ENCODE measurements at regions not wholly inside any gene's neighbourhood (a gene's known extent, or its start where the extent isn't known, plus 50 kb on each side); places are given as distances from the start of the nearest gene placed in this dataset.

DNA sequence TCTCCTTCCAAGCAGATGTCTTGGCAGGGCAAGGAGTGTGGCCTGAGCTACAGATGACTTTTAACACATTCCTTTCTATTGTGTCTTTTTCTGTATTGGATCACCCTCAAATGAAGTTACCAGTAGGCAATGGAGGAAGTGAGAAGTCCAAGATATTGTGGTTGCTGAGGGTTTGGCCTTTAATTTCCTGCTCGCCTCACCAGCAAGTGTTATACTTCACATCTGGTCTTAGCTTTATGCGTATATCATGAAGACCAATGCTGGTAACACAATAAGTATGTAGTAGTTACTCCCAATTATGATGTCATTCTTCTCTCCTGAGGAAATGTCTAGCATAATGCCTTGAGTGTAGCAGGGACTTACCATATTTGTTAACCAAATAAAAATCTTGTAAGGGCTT, 179.9 kb downstream of the ZIC1 start:
- DNase-seq (ENCODE audit: low spot score): peak; percentile 73

DNA sequence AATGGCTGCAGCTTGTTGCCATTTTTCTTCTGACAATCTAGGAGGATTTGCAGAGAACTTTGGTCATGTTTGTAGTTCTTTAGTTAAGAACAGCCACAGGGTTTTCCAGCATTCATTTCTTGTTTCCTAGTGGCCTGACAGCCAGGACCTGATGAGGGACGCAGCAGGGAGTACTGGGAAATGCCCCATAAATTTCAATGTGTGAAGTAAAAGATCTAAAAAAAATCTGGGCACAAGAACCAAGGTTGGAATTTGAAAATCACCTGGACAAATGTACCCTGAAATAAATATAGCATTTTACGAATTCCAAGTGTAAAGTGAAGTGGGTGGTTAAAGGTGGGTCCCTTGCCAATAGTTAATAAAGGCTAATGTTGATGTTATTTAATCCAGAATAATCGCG, 195.0 kb downstream of the ZIC1 start:
- no peak for DNase-seq (ENCODE audit: low spot score)

DNA sequence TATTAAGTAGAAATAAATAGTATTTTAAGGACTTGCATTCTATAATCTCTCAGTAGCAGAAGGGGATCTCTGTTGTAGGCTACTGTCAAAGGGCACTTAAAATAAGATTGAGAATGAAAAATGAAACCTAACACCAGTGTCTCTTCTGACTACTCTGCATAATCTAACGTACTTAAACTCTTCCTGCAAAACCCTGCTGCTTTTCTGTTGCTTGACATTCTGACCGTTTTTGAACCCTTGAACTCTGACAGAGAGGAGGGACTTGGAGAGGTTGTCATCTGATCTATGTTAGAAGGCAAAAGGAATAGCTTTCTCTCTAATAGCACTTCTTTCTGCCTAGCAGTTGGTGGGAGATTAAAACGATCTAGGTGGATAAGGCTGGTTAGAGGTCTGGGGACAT, 204.6 kb downstream of the ZIC1 start:
- no peak for DNase-seq (ENCODE audit: low spot score)

DNA sequence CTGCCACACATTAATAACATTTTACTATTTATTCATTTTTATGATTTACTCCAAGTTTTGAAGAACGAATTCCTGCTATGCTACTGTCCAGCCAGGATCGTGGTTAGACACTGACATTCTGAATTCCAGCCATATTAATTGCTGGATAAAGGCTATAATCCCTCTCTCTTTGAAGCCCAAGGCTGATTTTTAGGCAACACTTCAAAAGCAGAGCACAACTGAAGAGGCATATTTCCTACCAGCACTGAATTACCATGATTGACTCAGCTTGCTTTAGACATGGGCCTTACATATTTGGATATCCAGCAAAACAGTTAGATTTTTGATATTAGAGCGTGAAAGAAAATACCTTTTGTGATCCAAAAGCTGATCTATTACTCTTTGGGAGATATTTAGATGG, 205.0 kb downstream of the ZIC1 start:
- DNase-seq (ENCODE audit: low spot score): peak; percentile 14

DNA sequence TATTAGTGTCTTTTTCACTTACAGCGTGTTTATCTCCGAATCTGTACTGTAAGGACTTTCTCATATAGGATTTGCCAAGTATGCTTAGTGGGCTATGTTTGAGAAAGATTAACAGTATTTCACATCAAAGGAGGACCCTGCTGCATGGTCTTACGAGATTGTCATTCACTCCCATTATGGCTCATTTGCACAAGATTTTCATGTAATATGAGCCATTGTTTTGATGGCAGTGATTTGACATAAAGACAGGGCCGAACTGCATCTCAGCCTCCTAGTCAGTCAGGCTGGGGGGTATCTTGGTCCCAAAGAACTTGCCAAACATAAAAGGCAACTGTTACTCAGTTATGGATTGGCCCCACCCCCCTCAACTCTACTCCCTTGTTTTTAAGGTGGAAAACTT, 205.9 kb downstream of the ZIC1 start:
- no peak for DNase-seq (ENCODE audit: low spot score)

DNA sequence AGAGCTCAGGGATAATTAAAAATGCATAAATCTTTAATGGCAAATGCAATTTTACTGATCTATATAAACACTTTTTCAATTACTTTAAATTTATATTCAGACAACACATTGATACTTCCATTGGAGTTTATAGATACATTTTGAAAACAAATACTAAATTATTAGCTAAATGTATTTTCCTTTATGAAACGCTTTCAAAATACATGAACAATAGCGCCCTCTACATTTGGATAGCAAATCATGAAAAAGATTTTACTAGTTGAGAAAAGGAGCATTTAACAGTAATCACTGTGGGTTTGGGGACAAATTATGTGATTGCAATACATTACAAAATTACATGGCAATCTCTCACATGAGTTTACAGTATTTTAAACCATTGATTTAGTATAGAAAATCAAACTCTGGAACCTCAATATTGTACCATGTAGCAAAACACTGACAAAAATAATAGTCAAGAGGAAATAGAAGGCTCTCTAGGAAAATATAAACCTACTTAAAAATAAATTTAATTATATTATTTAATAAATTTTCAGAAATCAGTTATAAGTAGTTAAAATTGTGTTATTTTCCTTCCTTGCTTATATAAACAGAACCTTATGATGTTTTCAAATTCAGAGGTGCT, 207.9 kb downstream of the ZIC1 start:
- DNase-seq (ENCODE audit: low spot score): peak; percentile 12

DNA sequence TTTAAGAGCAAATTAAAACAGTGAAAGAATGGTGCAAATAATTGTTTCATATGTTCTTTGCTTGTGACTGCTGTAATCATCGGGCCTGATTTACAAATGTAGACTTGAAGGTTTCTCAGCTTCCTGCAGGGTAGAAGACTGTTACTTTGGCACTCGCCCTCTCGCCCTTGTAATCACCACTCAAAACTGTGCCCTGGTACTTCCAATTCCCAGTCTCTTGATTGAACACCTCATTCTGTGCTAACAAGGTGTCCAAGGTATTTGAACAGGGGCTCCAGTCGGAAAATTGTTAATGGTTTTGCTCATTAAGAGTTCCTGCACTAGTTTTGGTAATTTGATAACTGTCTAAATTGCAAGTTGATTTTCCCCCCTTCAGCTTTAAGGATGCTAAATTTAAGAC, 209.5 kb downstream of the ZIC1 start:
- DNase-seq (ENCODE audit: low spot score): no peak

DNA sequence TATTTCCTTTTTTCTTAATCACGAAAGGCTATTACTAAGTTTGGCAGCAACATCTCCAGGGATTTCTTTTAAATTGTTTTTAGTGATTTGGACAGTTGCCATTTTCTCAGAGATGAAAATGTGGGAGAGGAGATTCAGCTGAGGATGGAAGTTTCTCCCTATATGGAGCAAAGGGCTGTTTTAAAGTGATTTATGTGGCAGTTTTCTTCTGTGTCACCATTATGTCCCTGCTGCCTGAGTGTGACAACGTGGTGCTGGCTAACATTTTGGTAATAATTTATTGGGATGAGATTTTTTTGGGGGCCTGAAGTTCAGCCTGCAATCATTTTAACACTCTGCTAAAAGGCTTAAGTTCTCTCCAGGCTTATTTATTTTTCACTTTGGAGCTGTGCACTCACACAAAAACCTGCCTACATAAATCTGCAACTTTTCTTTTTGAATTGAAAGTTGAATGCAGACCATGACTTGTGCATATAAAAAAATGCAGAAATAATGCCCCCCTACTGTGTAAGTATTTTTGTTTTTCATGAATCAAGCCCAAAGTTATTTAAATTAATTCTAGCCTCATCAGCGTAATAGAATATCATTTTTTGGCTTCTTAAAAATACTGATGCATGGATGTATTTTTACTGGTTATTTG, 210.9 kb downstream of the ZIC1 start:
- no peak for DNase-seq (ENCODE audit: low spot score)

DNA sequence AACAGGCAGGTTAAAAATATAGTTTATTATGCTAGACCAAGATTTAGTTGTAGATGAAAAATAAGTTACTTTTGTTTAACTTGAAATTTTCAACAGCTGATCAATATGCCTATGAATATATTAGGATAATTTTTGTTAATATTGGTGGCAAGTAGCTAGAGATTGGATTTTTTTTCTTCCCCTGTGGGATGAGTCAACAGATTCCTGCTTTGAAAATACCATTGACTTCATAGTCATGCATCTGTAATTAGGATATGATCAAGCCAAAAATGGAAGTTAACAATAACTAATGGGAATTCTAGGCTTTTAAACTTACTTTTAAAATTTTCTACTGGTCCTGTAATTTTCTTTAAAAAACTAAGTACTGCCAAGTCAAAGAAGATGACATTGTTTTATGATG, 211.7 kb downstream of the ZIC1 start:
- DNase-seq (ENCODE audit: low spot score): peak; percentile 32

DNA sequence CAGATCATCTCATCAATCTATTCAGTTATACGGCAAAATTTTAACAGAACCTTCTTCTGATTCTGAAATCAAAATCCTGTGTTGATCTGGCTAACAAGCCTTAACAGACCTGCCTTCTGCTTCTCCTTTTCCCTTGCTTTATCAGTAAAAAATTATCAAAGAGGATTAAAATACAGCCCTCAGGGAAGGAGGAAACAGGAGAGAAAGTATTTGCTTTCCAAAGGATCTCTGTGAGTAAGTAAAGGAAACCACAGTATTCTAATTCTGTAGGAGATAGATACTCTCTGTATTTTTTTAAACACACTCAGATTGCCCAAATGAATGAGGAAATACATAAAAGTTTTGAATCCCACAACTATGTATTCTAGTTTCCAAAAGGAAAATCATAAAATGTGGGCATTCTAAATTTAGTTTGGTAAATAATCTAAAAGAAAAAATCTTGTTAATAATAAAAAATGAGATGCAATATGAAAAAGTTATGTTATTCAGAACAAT, 221.8 kb downstream of the ZIC1 start:
- peak; percentile 11 for DNase-seq (ENCODE audit: low spot score)

DNA sequence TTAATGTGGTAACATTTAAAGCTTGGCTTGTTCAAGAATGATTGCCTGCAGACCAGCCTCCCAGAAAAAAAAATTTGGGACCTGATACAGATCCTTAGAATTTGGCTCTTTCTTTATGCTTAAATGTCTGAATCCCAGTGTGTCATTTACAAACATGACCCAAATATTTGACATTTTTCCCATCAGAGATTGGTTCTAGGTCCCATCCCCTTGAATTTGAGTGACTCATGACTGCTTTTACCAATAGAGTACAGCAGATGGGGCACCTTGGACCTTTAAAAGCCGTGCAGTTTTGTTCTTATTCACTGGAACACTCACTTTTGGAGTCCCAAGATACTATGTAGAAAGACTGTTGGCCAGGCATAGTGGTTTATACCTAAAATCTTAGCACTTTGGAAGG, 231.6 kb downstream of the ZIC1 start:
- DNase-seq (ENCODE audit: low spot score): no peak

DNA sequence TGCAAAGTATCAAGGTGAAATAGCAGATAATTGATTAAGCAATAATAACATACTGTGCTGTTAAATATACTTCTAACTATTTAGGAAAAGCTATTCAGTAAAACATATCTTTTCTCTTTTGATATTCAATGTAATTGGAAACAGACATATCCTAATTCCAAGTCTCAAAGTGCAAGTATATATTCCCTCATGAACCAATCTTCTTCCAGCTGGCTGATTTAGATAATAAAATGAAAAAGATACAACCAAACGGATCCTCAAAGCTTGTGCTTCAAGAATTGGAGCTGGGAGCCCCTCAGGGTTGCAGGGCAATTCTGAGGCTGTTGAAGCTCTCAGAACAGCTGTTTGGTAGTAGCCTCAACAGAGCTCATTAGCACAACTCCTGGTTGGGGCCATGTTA, 236.6 kb downstream of the ZIC1 start:
- no peak for DNase-seq (ENCODE audit: low spot score)

DNA sequence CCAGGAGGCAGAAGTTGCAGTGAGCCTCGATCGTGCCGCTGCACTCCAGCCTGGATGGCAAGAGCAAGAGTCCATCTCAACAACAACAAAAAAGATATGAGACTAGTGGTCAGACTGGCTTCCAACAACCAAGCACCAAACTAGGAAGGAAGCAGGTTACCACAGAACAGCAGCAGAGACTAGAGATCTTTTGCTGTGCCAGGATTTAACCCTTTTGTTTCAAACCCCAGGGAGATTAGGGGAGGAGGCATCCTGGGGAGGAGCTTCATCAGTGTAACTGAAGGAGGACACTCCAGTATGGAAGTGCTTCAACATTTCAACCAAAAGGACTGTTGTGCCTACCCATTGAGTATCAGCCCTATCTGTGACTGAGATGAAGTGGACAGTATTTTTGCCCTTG, 240.3 kb downstream of the ZIC1 start:
- no peak for DNase-seq (ENCODE audit: low spot score)

DNA sequence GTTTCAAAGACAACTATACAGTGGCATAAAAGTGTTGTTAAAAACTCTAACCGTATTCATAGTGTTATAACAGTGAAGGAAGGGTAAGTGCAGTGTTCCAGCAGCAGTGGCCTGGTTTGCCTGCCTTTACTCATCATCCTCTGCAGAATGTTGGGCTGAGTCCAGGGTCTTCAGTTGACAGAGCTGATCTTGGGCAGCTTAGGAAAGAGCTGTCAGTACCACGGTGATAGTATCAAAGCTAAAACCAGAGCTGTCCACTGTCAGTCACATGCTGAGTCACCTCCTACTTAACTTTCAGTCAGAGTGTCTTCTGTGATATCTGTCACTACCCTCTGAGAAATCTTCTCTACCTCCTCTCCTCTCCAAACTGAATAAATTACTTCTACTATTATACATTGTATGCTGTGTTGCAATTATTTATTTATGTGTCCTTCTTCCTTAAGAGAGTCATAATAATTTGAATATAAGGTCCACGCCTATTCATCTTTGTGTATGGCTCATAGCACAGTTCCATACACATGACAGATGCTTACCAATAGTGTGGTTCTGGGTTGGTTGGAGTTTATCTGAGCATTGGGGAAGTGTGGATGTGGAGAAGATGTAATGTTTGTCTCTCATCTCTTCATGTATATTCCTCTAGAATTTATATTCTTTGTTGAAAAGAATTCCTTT, 242.1 kb downstream of the ZIC1 start:
- peak; percentile 12 for DNase-seq (ENCODE audit: low spot score)

DNA sequence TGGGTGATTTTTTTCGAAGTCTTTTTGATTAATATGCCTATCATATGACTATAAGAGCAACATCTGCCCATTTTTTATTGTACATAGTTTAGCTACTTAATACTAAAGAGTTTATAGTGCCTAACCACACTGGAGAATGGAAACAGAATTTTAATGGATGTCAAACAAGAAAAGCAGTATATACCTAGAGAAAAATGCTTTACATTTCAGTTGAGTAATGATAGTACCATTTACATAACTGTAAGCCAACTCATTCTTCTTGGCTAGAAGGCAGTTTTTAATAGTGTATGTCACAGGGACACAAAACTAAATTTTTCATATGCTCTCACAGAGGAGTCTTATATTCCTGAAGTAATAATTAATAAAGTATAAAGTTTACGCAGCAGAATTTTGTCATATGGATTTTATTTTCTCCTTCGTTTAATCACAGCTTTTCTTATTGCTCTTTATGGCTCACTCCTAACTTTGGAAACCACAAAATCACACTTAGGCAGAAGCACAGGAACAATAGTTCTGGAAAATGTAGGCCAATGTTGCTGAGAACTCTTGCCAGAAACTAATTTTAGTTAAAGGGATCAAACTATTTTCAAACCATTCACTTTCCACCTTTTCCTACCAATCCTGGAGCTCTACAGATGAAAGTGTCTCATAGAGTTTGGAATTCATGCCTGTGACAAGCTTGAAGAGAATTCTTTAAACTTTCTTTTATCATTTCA, 243.6 kb downstream of the ZIC1 start:
- DNase-seq (ENCODE audit: low spot score): no peak

DNA sequence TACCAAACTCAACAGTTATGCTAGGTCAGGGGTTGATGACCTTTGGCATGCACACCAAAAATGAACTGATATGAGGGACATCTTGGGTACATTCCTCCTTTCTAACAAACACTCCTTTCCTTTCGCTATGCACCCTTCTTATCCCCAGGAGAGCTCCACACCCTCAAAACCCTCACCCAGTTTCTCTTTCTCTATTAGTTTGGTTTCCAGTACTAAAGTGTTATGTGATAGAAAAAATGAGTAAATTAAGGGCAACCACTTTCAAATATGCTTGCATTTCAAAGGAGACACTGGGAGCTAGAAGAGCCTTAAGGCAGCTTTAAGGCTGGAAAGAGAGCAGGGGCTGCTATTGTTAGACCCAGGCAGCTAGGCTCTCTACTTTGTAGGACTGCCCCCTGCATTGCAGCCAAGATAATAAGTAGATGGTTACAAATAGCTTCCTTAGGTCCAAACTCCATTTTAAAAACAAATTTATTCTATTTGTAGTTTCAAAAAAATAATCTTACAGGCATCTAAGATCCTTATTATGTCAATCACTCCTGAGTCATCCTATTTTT, 244.3 kb downstream of the ZIC1 start:
- no peak for DNase-seq (ENCODE audit: low spot score)

DNA sequence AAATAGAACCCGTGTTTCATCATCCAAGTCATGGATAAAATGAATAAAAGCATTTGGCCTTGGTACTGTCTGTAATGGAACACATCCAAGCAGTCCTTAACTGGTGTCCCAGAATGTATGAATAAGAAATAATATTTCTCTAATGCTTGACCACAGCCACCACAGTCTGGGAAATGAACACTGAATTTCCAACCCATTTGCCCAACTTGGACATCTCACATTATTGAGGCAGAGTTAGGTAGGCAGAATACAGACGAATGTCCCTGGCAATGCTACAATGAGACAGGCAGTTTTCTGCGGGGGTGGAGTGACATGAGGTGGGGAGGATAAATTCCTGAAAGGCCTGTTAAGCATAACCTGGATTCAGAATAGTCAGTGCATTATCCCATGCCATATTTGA, 245.7 kb downstream of the ZIC1 start:
- DNase-seq (ENCODE audit: low spot score): peak; percentile 35

DNA sequence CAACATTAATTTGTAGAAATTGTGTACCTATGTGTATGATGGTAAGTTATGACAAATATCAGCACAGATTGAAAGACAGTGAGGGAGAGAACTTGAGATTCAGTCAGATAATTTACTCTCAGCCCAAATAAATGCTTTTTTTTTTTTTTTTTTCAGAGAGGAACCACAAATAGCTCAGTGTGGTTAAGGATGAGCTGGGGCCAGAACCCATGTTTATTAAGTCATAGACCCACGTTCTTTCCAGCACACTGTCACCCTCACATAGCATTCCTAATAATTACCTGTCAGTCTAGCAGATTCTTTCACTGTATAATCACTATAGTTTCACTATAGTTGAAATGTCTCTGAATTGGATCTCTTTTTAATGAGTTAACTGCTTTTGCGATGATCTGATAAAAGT, 246.1 kb downstream of the ZIC1 start:
- peak; percentile 77 for DNase-seq (ENCODE audit: low spot score)

DNA sequence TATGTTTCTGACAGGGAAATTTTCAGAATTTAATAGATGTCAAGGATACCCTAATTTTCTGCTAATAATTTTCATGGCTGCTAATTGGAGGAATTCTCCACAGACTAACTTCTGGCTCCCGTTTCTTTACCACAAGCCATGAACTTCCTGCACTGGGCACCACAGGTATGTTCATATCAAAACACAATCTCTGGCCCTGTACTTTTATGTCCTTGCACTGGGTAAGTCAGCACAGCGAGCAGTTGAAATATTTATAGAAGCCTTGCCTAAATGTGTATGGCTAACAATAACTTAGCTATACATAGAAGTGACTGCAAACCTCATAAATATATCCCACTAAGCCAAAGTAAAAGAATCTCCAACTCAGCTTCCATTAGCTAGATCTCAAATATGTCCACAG, 246.9 kb downstream of the ZIC1 start:
- DNase-seq (ENCODE audit: low spot score): no peak

DNA sequence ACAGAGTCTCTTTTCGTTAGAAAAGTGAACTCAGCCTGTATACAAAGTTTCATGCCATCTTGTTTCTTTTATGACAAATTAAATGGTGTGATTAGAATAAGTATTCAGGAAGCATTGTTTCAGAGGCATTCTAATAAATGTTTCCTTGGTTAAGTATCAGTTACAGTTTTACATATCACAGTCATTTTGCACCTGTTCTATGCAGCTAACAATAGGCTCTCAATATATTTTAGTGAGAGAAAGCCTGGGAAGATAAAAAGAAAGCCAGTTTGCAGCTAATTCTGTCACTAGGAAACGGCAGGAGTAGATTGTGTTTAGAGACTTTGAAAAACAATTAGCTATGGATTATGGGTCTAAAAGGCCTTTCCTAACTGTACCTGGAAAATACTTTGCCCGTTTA, 252.8 kb downstream of the ZIC1 start:
- no peak for DNase-seq (ENCODE audit: low spot score)

DNA sequence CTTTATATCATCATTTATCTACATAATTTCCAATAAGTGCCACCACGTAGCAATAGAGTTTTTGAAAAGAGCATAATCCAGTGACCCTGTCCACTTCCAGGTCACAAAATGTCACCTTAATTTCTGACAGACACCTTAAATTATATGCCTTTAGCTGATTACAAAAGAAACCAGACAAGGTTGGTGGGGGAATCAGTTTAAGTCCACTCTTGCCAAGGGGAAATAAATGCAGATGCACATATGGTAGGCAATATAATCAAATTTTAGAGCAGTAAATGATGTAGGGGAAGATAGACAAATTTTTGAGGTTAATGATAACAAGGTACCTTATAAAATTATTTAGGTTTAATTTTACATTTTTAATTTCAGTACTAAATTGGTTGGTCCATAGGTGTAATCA, 253.5 kb downstream of the ZIC1 start:
- DNase-seq (ENCODE audit: low spot score): no peak

DNA sequence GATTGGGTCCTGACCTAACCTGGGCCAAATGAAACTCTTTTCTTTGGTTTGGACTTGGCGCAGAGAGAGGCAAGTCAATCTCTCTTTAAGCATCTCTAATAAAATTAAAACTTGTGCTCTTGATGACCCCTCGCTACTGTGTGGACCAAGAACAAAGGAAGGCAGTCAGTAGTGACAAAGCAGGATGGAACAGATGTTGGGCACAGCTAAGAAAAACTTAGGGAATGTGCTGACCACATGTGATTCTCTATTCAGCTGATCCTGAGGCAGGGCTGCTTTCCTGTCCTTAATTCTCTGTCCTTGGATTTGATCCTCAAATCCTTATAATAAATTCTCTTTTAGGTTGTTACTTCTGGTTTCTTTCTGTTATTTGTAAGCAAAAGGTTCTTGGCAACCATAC, 259.9 kb downstream of the ZIC1 start:
- DNase-seq (ENCODE audit: low spot score): peak; percentile 27

DNA sequence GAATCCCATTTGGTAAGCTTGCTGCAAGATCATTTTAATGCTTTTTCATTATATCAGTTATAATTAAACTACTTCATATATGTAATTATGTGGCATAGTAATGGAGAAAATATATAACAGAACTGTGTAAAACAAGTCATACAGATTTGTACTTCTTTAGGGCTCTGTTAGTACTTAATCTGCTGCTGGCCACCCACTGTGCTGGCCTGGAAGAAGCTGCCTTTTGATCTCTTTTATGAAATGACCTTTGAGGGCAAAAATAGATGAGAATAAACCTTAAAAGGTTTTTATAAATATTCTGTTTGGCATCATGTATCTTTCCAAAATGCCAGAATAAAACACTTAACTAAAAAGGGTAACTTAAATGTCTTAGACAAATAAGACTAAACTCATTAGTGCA, 262.9 kb downstream of the ZIC1 start:
- no peak for DNase-seq (ENCODE audit: low spot score)

Measured in AG20443 (cell line).